Muscle of leg (tissue), 3 donors: ENCODE measurements at regions not wholly inside any gene's neighbourhood (a gene's known extent, or its start where the extent isn't known, plus 50 kb on each side); places are given as distances from the start of the nearest gene placed in this dataset.

Experiments
- DNase-seq: peaks from one replicate; pipeline ENCODE4 v3.0.0; 2013
- H3K27ac ChIP-seq: one replicate; pipeline ENCODE4 v1.5.1; 2013; ENCODE audit warnings: mild to moderate bottlenecking, low read length, control low read depth
- H3K27me3 ChIP-seq: one replicate; pipeline ENCODE4 v1.6.1; 2013; ENCODE audit warnings: low read length; ENCODE audit not compliant: control insufficient read depth, insufficient read depth
- H3K36me3 ChIP-seq: one replicate; pipeline ENCODE4 v1.6.1; 2013; ENCODE audit warnings: low read length; ENCODE audit not compliant: control insufficient read depth, insufficient read depth
- H3K4me1 ChIP-seq: one replicate; pipeline ENCODE4 v1.6.1; 2013; ENCODE audit warnings: low read length; ENCODE audit not compliant: control insufficient read depth, insufficient read depth
- H3K4me3 ChIP-seq: one replicate; pipeline ENCODE4 v1.5.1; 2013; ENCODE audit warnings: low read length, control low read depth
- H3K9me3 ChIP-seq: replicated peaks from 2 replicates; pipeline ENCODE4 v1.6.1; 2013; ENCODE audit warnings: low read depth, low read length; ENCODE audit not compliant: control insufficient read depth
- WGBS: methylation state at CpG from one replicate; pipeline ENCODE4 v1.1.5; 2013; ENCODE audit warnings: missing lambda C conversion rate; ENCODE audit not compliant: insufficient coverage; 5-methylcytosine and 5-hydroxymethylcytosine counted together

DNA sequence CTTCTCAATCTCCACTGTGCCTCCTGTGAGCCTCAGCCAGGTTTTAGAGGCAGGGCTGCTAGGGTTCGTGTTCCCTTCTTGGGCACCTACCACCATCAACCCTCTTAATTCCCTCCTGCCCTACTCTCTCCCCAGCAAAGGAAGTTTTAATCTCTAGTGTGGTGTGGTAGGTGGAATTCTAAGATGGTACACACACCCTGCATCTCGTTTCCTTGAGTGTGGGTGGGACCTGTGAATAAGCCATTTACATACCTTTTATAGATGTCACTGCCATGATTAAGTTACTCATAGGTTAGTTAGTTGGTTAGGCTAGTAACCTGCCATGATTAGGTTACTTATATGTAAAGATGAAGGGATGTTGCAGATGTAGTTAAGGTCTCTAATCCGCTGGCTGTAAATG, 114.8 kb upstream of the VRK1 start:
- no peaks in the 10 kb centered on the region for H3K4me1 ChIP-seq
- DNase-seq, result no peak
- WGBS, result 100% methylated on average over 1 of the region's 3 CpGs
- no peak overlapping the region for H3K27ac ChIP-seq
- H3K36me3 ChIP-seq, result no peaks in the 10 kb centered on the region
- no peaks in the 10 kb centered on the region for H3K27me3 ChIP-seq
- H3K9me3 ChIP-seq, result no peaks in the 10 kb centered on the region
- H3K4me3 ChIP-seq, result no peak overlapping the region

DNA sequence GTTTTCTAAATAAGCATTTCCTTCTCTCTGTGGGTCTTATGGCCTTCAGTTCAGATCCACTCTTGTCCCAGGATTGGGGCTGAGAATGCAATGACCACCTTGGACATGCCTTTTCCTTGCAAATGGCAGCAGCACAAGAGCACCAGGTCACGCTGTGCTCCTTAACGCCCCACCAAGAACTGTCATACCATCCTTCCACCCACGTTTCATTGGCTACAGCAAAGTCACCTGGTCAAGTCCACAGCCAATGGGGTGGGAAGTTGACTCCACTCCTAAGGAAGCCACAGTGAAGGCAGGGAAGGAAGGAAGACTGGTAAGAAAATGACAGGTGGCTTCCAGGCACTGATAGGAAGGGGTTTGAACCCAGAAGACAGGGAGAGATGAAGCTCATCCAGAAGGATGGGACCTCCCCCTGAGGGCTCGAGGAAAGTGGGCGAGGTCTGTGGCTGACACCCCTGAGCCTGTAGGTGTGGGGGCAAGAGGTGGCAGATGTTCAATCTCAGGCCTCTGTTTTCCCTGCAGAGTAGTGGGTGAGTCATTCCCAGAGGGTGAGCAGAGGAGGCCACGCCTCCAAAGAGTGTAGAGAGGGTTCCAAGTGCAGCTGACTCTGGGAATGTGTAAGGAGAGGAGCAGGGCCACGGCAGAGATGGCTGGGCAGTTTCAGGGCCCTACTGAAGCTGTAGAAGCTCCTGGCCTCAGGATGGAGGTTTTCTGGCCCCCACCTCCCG, 113.5 kb upstream of the VRK1 start:
- 69% methylated on average over 4 of the region's 8 CpGs for WGBS
- no peak for DNase-seq
- H3K4me1 ChIP-seq, result no peaks in the 10 kb centered on the region
- H3K9me3 ChIP-seq, result no peaks in the 10 kb centered on the region
- no peaks in the 10 kb centered on the region for H3K36me3 ChIP-seq
- H3K27me3 ChIP-seq, result no peaks in the 10 kb centered on the region
- H3K27ac ChIP-seq, result no peak overlapping the region
- no peak overlapping the region for H3K4me3 ChIP-seq

- H3K36me3 ChIP-seq, result no peaks in the 10 kb centered on the region
- no peaks in the 10 kb centered on the region for H3K9me3 ChIP-seq
- no peak for DNase-seq
- H3K4me3 ChIP-seq, result no peak overlapping the region
- WGBS, result 57% methylated on average over 1 of the region's 3 CpGs
- H3K4me1 ChIP-seq, result no peaks in the 10 kb centered on the region
- no peaks in the 10 kb centered on the region for H3K27me3 ChIP-seq
- H3K27ac ChIP-seq, result no peak overlapping the region
Measured at GRCh38 chr14:96686126-96686525, 111.1 kb upstream of the VRK1 start.

- DNase-seq, result no peak
- no peak overlapping the region for H3K27ac ChIP-seq
- WGBS, result no CpG with 5 or more reads among the region's 1 CpG
- H3K4me3 ChIP-seq, result no peak overlapping the region
- no peaks in the 10 kb centered on the region for H3K9me3 ChIP-seq
- H3K4me1 ChIP-seq, result no peaks in the 10 kb centered on the region
- no peaks in the 10 kb centered on the region for H3K36me3 ChIP-seq
- no peaks in the 10 kb centered on the region for H3K27me3 ChIP-seq
Measured at GRCh38 chr14:96688629-96689028, 108.6 kb upstream of the VRK1 start.

DNA sequence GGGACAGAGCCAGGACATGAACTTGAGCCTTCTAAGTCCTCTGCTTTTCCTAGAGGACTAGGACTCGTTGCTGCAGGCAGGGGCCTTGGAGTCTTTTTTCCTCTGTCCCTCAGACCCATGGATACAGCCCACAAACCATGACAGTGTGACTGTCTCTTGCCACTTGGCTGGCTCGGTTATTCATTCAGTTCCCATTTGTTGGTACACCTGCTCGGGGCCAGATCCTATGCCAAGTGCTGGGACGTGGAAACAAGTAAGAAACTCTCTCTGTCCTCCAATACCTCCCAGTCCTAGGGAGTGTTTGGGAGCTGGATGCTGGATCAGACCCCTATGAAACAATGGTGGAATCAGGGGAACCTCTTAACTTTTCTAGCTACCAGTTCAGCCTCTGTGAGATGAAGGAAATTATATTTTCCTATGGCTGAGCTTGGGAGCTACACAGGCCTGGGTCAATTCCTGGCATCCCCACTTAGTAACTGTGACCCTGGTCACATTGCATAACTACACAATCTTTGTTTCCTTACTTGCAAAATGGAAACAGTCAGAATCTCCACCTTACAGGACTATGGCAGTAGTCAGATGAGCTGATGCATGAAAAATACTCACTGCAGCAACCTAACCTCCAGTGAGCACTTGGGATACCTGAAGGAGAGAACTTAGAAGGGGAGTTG, 106.3 kb upstream of the VRK1 start:
- Histone ChIP-seq H3K27ac (no peak overlapping the region), H3K27me3 (no peaks in the 10 kb centered on the region), H3K9me3 (no peaks in the 10 kb centered on the region), H3K4me1 (no peaks in the 10 kb centered on the region), H3K4me3 (no peak overlapping the region), H3K36me3 (no peaks in the 10 kb centered on the region)
- peak; percentile 4 for DNase-seq
- 31% methylated on average over 2 of the region's 4 CpGs for WGBS

GRCh38 chr14:96693252-96693820, 103.8 kb upstream of the VRK1 start:
- H3K9me3 ChIP-seq, result no peaks in the 10 kb centered on the region
- no peaks in the 10 kb centered on the region for H3K27me3 ChIP-seq
- no peak for DNase-seq
- H3K27ac ChIP-seq, result no peak overlapping the region
- no peaks in the 10 kb centered on the region for H3K36me3 ChIP-seq
- no peaks in the 10 kb centered on the region for H3K4me1 ChIP-seq
- no peak overlapping the region for H3K4me3 ChIP-seq
- WGBS, result 80% methylated on average over 1 of the region's 4 CpGs

GRCh38 chr14:96693987-96694386, 103.2 kb upstream of the VRK1 start:
- H3K9me3 ChIP-seq, result no peaks in the 10 kb centered on the region
- no peak for DNase-seq
- H3K4me1 ChIP-seq, result no peaks in the 10 kb centered on the region
- no peaks in the 10 kb centered on the region for H3K27me3 ChIP-seq
- H3K27ac ChIP-seq, result no peak overlapping the region
- no peak overlapping the region for H3K4me3 ChIP-seq
- H3K36me3 ChIP-seq, result no peaks in the 10 kb centered on the region
- WGBS, result no CpG with 5 or more reads among the region's 4 CpGs

GRCh38 chr14:96698960-96699539, 98.1 kb upstream of the VRK1 start:
- 58% methylated on average over 15 of the region's 15 CpGs for WGBS
- H3K27ac ChIP-seq, result no peak overlapping the region
- H3K27me3 ChIP-seq, result no peaks in the 10 kb centered on the region
- H3K4me3 ChIP-seq, result no peak overlapping the region
- no peaks in the 10 kb centered on the region for H3K9me3 ChIP-seq
- no peaks in the 10 kb centered on the region for H3K36me3 ChIP-seq
- DNase-seq, result no peak
- no peaks in the 10 kb centered on the region for H3K4me1 ChIP-seq

GRCh38 chr14:96699666-96700065, 97.5 kb upstream of the VRK1 start:
- Histone ChIP-seq H3K27ac (no peak overlapping the region), H3K27me3 (no peaks in the 10 kb centered on the region), H3K4me3 (no peak overlapping the region), H3K36me3 (no peaks in the 10 kb centered on the region), H3K9me3 (no peaks in the 10 kb centered on the region), H3K4me1 (no peaks in the 10 kb centered on the region)
- no CpG with 5 or more reads among the region's 3 CpGs for WGBS
- no peak for DNase-seq

DNA sequence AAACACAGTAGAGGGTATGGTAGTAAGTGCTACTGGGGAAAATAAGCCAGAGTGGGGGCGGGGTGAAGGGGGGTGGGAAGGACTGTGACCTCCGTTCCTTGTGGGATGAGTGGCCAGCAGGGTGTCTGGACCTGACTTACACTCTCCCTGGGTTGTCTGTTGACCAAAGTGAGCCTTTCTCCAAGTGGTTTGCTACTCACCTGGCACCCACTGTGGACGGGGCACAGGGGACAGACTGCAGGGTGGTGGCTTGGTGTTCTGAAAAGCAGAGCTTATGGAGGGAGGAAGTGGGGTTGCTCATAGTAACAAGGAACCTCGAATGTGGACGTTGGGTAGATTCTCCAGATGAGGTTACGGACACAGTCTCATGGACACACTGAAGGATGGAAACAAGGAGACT, 94.4 kb upstream of the VRK1 start:
- Histone ChIP-seq H3K4me1 (no peaks in the 10 kb centered on the region), H3K9me3 (no peaks in the 10 kb centered on the region), H3K36me3 (no peaks in the 10 kb centered on the region), H3K4me3 (no peak overlapping the region), H3K27ac (no peak overlapping the region), H3K27me3 (peaks cover 3% of the 10 kb centered on the region)
- DNase-seq, result no peak
- WGBS, result 80% methylated on average over 5 of the region's 6 CpGs
